ENCODE measurements at regions not wholly inside any gene's neighbourhood (a gene's known extent, or its start where the extent isn't known, plus 50 kb on each side); places are given as distances from the start of the nearest gene placed in this dataset.

GRCh38 chr1:73587080-73587479 lies 610.9 kb downstream of the LRRIQ3 start:
- TF ChIP-seq, protein P1, sequence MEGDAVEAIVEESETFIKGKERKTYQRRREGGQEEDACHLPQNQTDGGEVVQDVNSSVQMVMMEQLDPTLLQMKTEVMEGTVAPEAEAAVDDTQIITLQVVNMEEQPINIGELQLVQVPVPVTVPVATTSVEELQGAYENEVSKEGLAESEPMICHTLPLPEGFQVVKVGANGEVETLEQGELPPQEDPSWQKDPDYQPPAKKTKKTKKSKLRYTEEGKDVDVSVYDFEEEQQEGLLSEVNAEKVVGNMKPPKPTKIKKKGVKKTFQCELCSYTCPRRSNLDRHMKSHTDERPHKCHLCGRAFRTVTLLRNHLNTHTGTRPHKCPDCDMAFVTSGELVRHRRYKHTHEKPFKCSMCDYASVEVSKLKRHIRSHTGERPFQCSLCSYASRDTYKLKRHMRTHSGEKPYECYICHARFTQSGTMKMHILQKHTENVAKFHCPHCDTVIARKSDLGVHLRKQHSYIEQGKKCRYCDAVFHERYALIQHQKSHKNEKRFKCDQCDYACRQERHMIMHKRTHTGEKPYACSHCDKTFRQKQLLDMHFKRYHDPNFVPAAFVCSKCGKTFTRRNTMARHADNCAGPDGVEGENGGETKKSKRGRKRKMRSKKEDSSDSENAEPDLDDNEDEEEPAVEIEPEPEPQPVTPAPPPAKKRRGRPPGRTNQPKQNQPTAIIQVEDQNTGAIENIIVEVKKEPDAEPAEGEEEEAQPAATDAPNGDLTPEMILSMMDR (IDR thresholded peaks at IDR 0.05), result no peak
- TF ChIP-seq POLR2A (IDR thresholded peaks at IDR 0.05), result no peak

Data from body of pancreas (tissue), 4 donors.